ENCODE measurements at regions not wholly inside any gene's neighbourhood (a gene's known extent, or its start where the extent isn't known, plus 50 kb on each side); places are given as distances from the start of the nearest gene placed in this dataset.

- Histone ChIP-seq H3K9me3 (ENCODE audit: control insufficient read depth in 2 of 2, low read length in 2 of 2) (no peaks in the 10 kb centered on the region), H3K4me3 (ENCODE audit: low read depth, low read length) (no peak overlapping the region), H3K27ac (ENCODE audit: insufficient read depth, low read length, poor library complexity, severe bottlenecking) (no peak overlapping the region), H3K27me3 (ENCODE audit: control insufficient read depth, insufficient read depth, low read length) (no peaks in the 10 kb centered on the region), H3K36me3 (ENCODE audit: control insufficient read depth, insufficient read depth, low read length) (no peaks in the 10 kb centered on the region), H3K4me1 (ENCODE audit: control insufficient read depth, insufficient read depth, low read length, poor library complexity, severe bottlenecking) (peaks cover 6% of the 10 kb centered on the region)
- no peak for DNase-seq
- ATAC-seq (ENCODE audit: low read depth in 2 of 2): no peak
- Mint-ChIP-seq H3K4me3 (no peak overlapping the region), H3K27ac (no peak overlapping the region), H3K27me3 (peaks cover 5% of the 10 kb centered on the region), H3K9me3 (no peaks in the 10 kb centered on the region), H3K36me3 (no peaks in the 10 kb centered on the region), H3K4me1 (no peaks in the 10 kb centered on the region)
These were observed 82.1 kb upstream of the CCDC196 start for GRCh38 chr14:66404051-66404545.

GRCh38 chr14:66405158-66405557 lies 81.0 kb upstream of the CCDC196 start:
- Mint-ChIP-seq H3K36me3 (no peaks in the 10 kb centered on the region), H3K4me1 (no peaks in the 10 kb centered on the region), H3K9me3 (no peaks in the 10 kb centered on the region), H3K4me3 (no peak overlapping the region), H3K27ac (no peak overlapping the region), H3K27me3 (peaks cover 5% of the 10 kb centered on the region)
- H3K36me3 ChIP-seq (ENCODE audit: control insufficient read depth, insufficient read depth, low read length): no peaks in the 10 kb centered on the region
- DNase-seq (no peak), ATAC-seq (ENCODE audit: low read depth in 2 of 2) (no peak)
- no peak overlapping the region for H3K27ac ChIP-seq (ENCODE audit: insufficient read depth, low read length, poor library complexity, severe bottlenecking)
- peaks cover 6% of the 10 kb centered on the region for H3K4me1 ChIP-seq (ENCODE audit: control insufficient read depth, insufficient read depth, low read length, poor library complexity, severe bottlenecking)
- no peaks in the 10 kb centered on the region for H3K9me3 ChIP-seq (ENCODE audit: control insufficient read depth in 2 of 2, low read length in 2 of 2)
- H3K4me3 ChIP-seq (ENCODE audit: low read depth, low read length): no peak overlapping the region
- no peaks in the 10 kb centered on the region for H3K27me3 ChIP-seq (ENCODE audit: control insufficient read depth, insufficient read depth, low read length)

- Histone ChIP-seq H3K4me3 (ENCODE audit: low read depth, low read length) (no peak overlapping the region), H3K27me3 (ENCODE audit: control insufficient read depth, insufficient read depth, low read length) (no peaks in the 10 kb centered on the region), H3K27ac (ENCODE audit: insufficient read depth, low read length, poor library complexity, severe bottlenecking) (no peak overlapping the region), H3K36me3 (ENCODE audit: control insufficient read depth, insufficient read depth, low read length) (no peaks in the 10 kb centered on the region), H3K9me3 (ENCODE audit: control insufficient read depth in 2 of 2, low read length in 2 of 2) (no peaks in the 10 kb centered on the region), H3K4me1 (ENCODE audit: control insufficient read depth, insufficient read depth, low read length, poor library complexity, severe bottlenecking) (no peaks in the 10 kb centered on the region)
- no peak overlapping the region for H3K4me3 Mint-ChIP-seq
- ATAC-seq (ENCODE audit: low read depth in 2 of 2) (no peak), DNase-seq (no peak)
- H3K27ac Mint-ChIP-seq: no peak overlapping the region
- H3K27me3 Mint-ChIP-seq: no peaks in the 10 kb centered on the region
- no peaks in the 10 kb centered on the region for H3K4me1 Mint-ChIP-seq
- H3K36me3 Mint-ChIP-seq: peaks cover 3% of the 10 kb centered on the region
- peaks cover 0 to 3% (median 0%) of the 10 kb centered on the region in 7 donors for H3K9me3 Mint-ChIP-seq
These were observed 72.3 kb upstream of the CCDC196 start for GRCh38 chr14:66413901-66414300.

- Mint-ChIP-seq H3K4me3 (no peak overlapping the region), H3K27me3 (no peaks in the 10 kb centered on the region), H3K4me1 (no peaks in the 10 kb centered on the region), H3K36me3 (peaks cover 3% of the 10 kb centered on the region), H3K9me3 (peaks cover 0 to 3% (median 0%) of the 10 kb centered on the region in 7 donors), H3K27ac (no peak overlapping the region)
- DNase-seq (no peak), ATAC-seq (ENCODE audit: low read depth in 2 of 2) (no peak)
- H3K4me1 ChIP-seq (ENCODE audit: control insufficient read depth, insufficient read depth, low read length, poor library complexity, severe bottlenecking): no peaks in the 10 kb centered on the region
- H3K27me3 ChIP-seq (ENCODE audit: control insufficient read depth, insufficient read depth, low read length): no peaks in the 10 kb centered on the region
- H3K9me3 ChIP-seq (ENCODE audit: control insufficient read depth in 2 of 2, low read length in 2 of 2): no peaks in the 10 kb centered on the region
- H3K27ac ChIP-seq (ENCODE audit: insufficient read depth, low read length, poor library complexity, severe bottlenecking): no peak overlapping the region
- no peaks in the 10 kb centered on the region for H3K36me3 ChIP-seq (ENCODE audit: control insufficient read depth, insufficient read depth, low read length)
- no peak overlapping the region for H3K4me3 ChIP-seq (ENCODE audit: low read depth, low read length)
These were observed 71.7 kb upstream of the CCDC196 start for GRCh38 chr14:66414511-66414910.

- H3K27ac Mint-ChIP-seq: no peak overlapping the region
- no peaks in the 10 kb centered on the region for H3K27me3 Mint-ChIP-seq
- Histone ChIP-seq H3K36me3 (ENCODE audit: control insufficient read depth, insufficient read depth, low read length) (no peaks in the 10 kb centered on the region), H3K4me3 (ENCODE audit: low read depth, low read length) (no peak overlapping the region), H3K27me3 (ENCODE audit: control insufficient read depth, insufficient read depth, low read length) (no peaks in the 10 kb centered on the region), H3K4me1 (ENCODE audit: control insufficient read depth, insufficient read depth, low read length, poor library complexity, severe bottlenecking) (no peaks in the 10 kb centered on the region), H3K9me3 (ENCODE audit: control insufficient read depth in 2 of 2, low read length in 2 of 2) (no peaks in the 10 kb centered on the region), H3K27ac (ENCODE audit: insufficient read depth, low read length, poor library complexity, severe bottlenecking) (no peak overlapping the region)
- no peaks in the 10 kb centered on the region for H3K9me3 Mint-ChIP-seq
- no peaks in the 10 kb centered on the region for H3K36me3 Mint-ChIP-seq
- no peak overlapping the region for H3K4me3 Mint-ChIP-seq
- H3K4me1 Mint-ChIP-seq: no peaks in the 10 kb centered on the region
- DNase-seq (no peak), ATAC-seq (ENCODE audit: low read depth in 2 of 2) (no peak)
These were observed 65.7 kb upstream of the CCDC196 start for GRCh38 chr14:66420251-66421006.

- Histone ChIP-seq H3K4me1 (ENCODE audit: control insufficient read depth, insufficient read depth, low read length, poor library complexity, severe bottlenecking) (no peaks in the 10 kb centered on the region), H3K36me3 (ENCODE audit: control insufficient read depth, insufficient read depth, low read length) (no peaks in the 10 kb centered on the region), H3K4me3 (ENCODE audit: low read depth, low read length) (no peak overlapping the region), H3K27me3 (ENCODE audit: control insufficient read depth, insufficient read depth, low read length) (no peaks in the 10 kb centered on the region), H3K27ac (ENCODE audit: insufficient read depth, low read length, poor library complexity, severe bottlenecking) (no peak overlapping the region), H3K9me3 (ENCODE audit: control insufficient read depth in 2 of 2, low read length in 2 of 2) (no peaks in the 10 kb centered on the region)
- H3K36me3 Mint-ChIP-seq: peaks cover 3% of the 10 kb centered on the region
- H3K4me1 Mint-ChIP-seq: no peaks in the 10 kb centered on the region
- ATAC-seq (ENCODE audit: low read depth in 2 of 2) (no peak), DNase-seq (no peak)
- no peak overlapping the region for H3K27ac Mint-ChIP-seq
- no peaks in the 10 kb centered on the region for H3K9me3 Mint-ChIP-seq
- no peak overlapping the region for H3K4me3 Mint-ChIP-seq
- H3K27me3 Mint-ChIP-seq: no peaks in the 10 kb centered on the region
These were observed 63.9 kb upstream of the CCDC196 start for GRCh38 chr14:66421990-66422946.

GRCh38 chr14:66425402-66425801 lies 60.8 kb upstream of the CCDC196 start:
- no peaks in the 10 kb centered on the region for H3K27me3 ChIP-seq (ENCODE audit: control insufficient read depth, insufficient read depth, low read length)
- H3K27ac ChIP-seq (ENCODE audit: insufficient read depth, low read length, poor library complexity, severe bottlenecking): no peak overlapping the region
- H3K4me3 ChIP-seq (ENCODE audit: low read depth, low read length): no peak overlapping the region
- no peaks in the 10 kb centered on the region for H3K9me3 ChIP-seq (ENCODE audit: control insufficient read depth in 2 of 2, low read length in 2 of 2)
- DNase-seq: no peak
- Mint-ChIP-seq H3K36me3 (peaks cover 10% of the 10 kb centered on the region), H3K4me3 (no peak overlapping the region), H3K9me3 (peaks cover 0 to 5% (median 0%) of the 10 kb centered on the region in 7 donors), H3K27ac (no peak overlapping the region), H3K27me3 (no peaks in the 10 kb centered on the region), H3K4me1 (no peaks in the 10 kb centered on the region)
- no peaks in the 10 kb centered on the region for H3K4me1 ChIP-seq (ENCODE audit: control insufficient read depth, insufficient read depth, low read length, poor library complexity, severe bottlenecking)
- H3K36me3 ChIP-seq (ENCODE audit: control insufficient read depth, insufficient read depth, low read length): no peaks in the 10 kb centered on the region
- ATAC-seq (ENCODE audit: low read depth in 2 of 2): no peak

Measured in CD4-positive, CD25-positive, alpha-beta regulatory T cell (primary cell).